SU-DHL-6 (cell line): ENCODE measurements at regions not wholly inside any gene's neighbourhood (a gene's known extent, or its start where the extent isn't known, plus 50 kb on each side); places are given as distances from the start of the nearest gene placed in this dataset.

ENCODE experiments used
- H2AFZ ChIP-seq: fragments of 200-600 bp; sonication (generic); 2 replicates; pipeline ENCODE4 v1.6.1; 2014; ENCODE audit warnings: low read depth, mild to moderate bottlenecking, moderate library complexity, mixed read lengths, antibody characterized with exemption, low read length; ENCODE audit not compliant: severe bottlenecking
- H3F3A ChIP-seq: fragments of 200-600 bp; shearing (Covaris generic); 2 replicates; pipeline ENCODE4 v1.6.0; 2016; ENCODE audit warnings: antibody characterized with exemption, mild to moderate bottlenecking; ENCODE audit not compliant: insufficient read depth
- H3K27ac ChIP-seq: fragments of 200-600 bp; sonication (generic); 2 replicates; pipeline ENCODE4 v1.5.1; 2016; ENCODE audit warnings: low read depth, mild to moderate bottlenecking, low read length, moderate library complexity, mixed read lengths
- H3K27me3 ChIP-seq: fragments of 200-600 bp; sonication (generic), shearing (Covaris generic); 2 replicates; pipeline ENCODE4 v1.6.0; 2014; ENCODE audit warnings: mild to moderate bottlenecking, low read length
- H3K36me3 ChIP-seq: fragments of 200-600 bp; sonication (generic); 2 replicates; pipeline ENCODE4 v1.6.1; 2014; ENCODE audit warnings: mild to moderate bottlenecking, low read length, mixed read lengths
- H3K4me2 ChIP-seq: fragments of 300-600, 200-600 bp; shearing (Covaris generic), sonication (generic); 2 replicates; pipeline ENCODE4 v1.6.0; 2014; ENCODE audit warnings: low read length, low read depth, mild to moderate bottlenecking; ENCODE audit not compliant: poor library complexity, severe bottlenecking
- H3K4me3 ChIP-seq: fragments of 200-600 bp; sonication (generic); 2 replicates; pipeline ENCODE4 v1.5.1; 2014; ENCODE audit warnings: antibody characterized with exemption, low read length, mild to moderate bottlenecking, mixed read lengths; ENCODE audit not compliant: insufficient read depth, poor library complexity, severe bottlenecking
- H3K79me2 ChIP-seq: fragments of 200-600 bp; sonication (generic); 2 replicates; pipeline ENCODE4 v1.6.1; 2014; ENCODE audit warnings: mild to moderate bottlenecking, low read length, moderate library complexity; ENCODE audit not compliant: insufficient read depth
- H3K9ac ChIP-seq: fragments of 200-600 bp; sonication (generic); 2 replicates; pipeline ENCODE4 v1.7.0; 2014; ENCODE audit warnings: mild to moderate bottlenecking, low read length
- H3K9me2 ChIP-seq: fragments of 200-600 bp; sonication (generic); replicated peaks from 2 replicates; pipeline ENCODE4 v1.6.1; 2014; ENCODE audit warnings: low read length; ENCODE audit not compliant: insufficient read depth
- H3K9me3 ChIP-seq: fragments of 200-600 bp; sonication (generic); 2 replicates; pipeline ENCODE4 v1.6.1; 2014; ENCODE audit warnings: low read length, mixed read lengths; ENCODE audit not compliant: insufficient read depth
- H4K20me1 ChIP-seq: fragments of 200-600 bp; sonication (generic); 2 replicates; pipeline ENCODE4 v1.6.1; 2014; ENCODE audit warnings: low read depth, mild to moderate bottlenecking, antibody characterized with exemption, low read length, moderate library complexity, mixed read lengths
- EZH2phosphoT487 ChIP-seq: fragments of 200-600 bp; sonication (generic), shearing (Covaris generic); conservative IDR thresholded peaks from 2 replicates; pipeline ENCODE4 v1.6.1; 2018; ENCODE audit warnings: mild to moderate bottlenecking, antibody characterized with exemption, low read length, moderate library complexity, mixed read lengths
- TF ChIP-seq, protein P1 (sequence below): fragments of 200-600 bp; sonication (generic); IDR thresholded peaks from one replicate; pipeline ENCODE4 v1.5.1; 2017; ENCODE audit warnings: antibody characterized with exemption, mild to moderate bottlenecking, low read length, moderate library complexity; ENCODE audit not compliant: insufficient read depth, poor library complexity, severe bottlenecking

GRCh38 chr13:34087791-34088190 lies 269.8 kb downstream of the RFC3 start:
- no peak overlapping the region for H3K9ac ChIP-seq
- TF ChIP-seq, protein P1, sequence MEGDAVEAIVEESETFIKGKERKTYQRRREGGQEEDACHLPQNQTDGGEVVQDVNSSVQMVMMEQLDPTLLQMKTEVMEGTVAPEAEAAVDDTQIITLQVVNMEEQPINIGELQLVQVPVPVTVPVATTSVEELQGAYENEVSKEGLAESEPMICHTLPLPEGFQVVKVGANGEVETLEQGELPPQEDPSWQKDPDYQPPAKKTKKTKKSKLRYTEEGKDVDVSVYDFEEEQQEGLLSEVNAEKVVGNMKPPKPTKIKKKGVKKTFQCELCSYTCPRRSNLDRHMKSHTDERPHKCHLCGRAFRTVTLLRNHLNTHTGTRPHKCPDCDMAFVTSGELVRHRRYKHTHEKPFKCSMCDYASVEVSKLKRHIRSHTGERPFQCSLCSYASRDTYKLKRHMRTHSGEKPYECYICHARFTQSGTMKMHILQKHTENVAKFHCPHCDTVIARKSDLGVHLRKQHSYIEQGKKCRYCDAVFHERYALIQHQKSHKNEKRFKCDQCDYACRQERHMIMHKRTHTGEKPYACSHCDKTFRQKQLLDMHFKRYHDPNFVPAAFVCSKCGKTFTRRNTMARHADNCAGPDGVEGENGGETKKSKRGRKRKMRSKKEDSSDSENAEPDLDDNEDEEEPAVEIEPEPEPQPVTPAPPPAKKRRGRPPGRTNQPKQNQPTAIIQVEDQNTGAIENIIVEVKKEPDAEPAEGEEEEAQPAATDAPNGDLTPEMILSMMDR, result no peak
- no peaks in the 10 kb centered on the region for H3K79me2 ChIP-seq
- no peaks in the 10 kb centered on the region for H4K20me1 ChIP-seq
- H2AFZ ChIP-seq, result no peak overlapping the region
- H3K27me3 ChIP-seq, result no peaks in the 10 kb centered on the region
- H3K4me3 ChIP-seq, result no peak overlapping the region
- no peaks in the 10 kb centered on the region for H3K9me2 ChIP-seq
- H3K4me2 ChIP-seq, result no peak overlapping the region
- no peak overlapping the region for H3K27ac ChIP-seq
- H3K36me3 ChIP-seq, result no peaks in the 10 kb centered on the region
- H3K9me3 ChIP-seq, result peaks cover 11% of the 10 kb centered on the region; the same call in 1 of the 2 replicates
- H3F3A ChIP-seq, result no peaks in the 10 kb centered on the region

- Histone ChIP-seq H3F3A (no peaks in the 10 kb centered on the region), H3K27me3 (no peaks in the 10 kb centered on the region), H3K36me3 (no peaks in the 10 kb centered on the region), H3K9ac (no peak overlapping the region), H3K9me3 (no peaks in the 10 kb centered on the region), H3K27ac (no peak overlapping the region), H3K4me2 (no peak overlapping the region), H3K4me3 (no peak overlapping the region), H2AFZ (no peak overlapping the region), H4K20me1 (no peaks in the 10 kb centered on the region), H3K9me2 (no peaks in the 10 kb centered on the region), H3K79me2 (no peaks in the 10 kb centered on the region)
- TF ChIP-seq, protein P1, result no peak
- TF ChIP-seq EZH2phosphoT487, result no peak
Measured at GRCh38 chr13:34103854-34104253, 285.9 kb downstream of the RFC3 start.

- Histone ChIP-seq H3K9me3 (no peaks in the 10 kb centered on the region), H3K4me3 (no peak overlapping the region), H3K4me2 (no peak overlapping the region), H3K36me3 (no peaks in the 10 kb centered on the region), H3K9ac (no peak overlapping the region), H3K27ac (no peak overlapping the region), H4K20me1 (no peaks in the 10 kb centered on the region), H3F3A (no peaks in the 10 kb centered on the region), H3K79me2 (no peaks in the 10 kb centered on the region), H2AFZ (no peak overlapping the region), H3K27me3 (no peaks in the 10 kb centered on the region), H3K9me2 (no peaks in the 10 kb centered on the region)
- TF ChIP-seq EZH2phosphoT487, result no peak
- TF ChIP-seq, protein P1, result no peak
Measured at GRCh38 chr13:34104853-34105252, 286.9 kb downstream of the RFC3 start.

DNA sequence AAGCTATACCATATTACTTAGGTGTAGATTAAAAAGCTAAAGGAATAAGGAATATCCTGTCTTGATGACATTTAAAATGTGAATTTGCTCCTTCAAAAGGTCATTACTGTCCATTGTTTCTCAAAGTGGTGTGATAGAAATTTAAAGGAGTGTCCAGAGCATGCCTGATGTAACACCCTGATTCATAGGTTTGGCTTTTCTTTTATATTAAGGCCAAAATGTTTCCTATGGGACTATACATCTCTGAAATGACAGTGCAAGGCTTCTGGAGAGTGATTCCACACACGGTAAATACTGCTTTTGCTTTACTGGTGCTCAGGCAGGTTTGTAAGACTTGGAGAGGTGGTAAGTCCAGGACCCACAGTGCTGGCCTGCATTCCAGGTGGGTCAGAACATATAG lies 289.9 kb downstream of the RFC3 start:
- Histone ChIP-seq H3K9me2 (no peaks in the 10 kb centered on the region), H2AFZ (no peak overlapping the region), H3K9me3 (no peaks in the 10 kb centered on the region), H4K20me1 (no peaks in the 10 kb centered on the region), H3K27ac (no peak overlapping the region), H3K36me3 (no peaks in the 10 kb centered on the region), H3K9ac (no peak overlapping the region), H3K27me3 (no peaks in the 10 kb centered on the region), H3K79me2 (no peaks in the 10 kb centered on the region), H3K4me3 (no peak overlapping the region), H3F3A (no peaks in the 10 kb centered on the region), H3K4me2 (no peak overlapping the region)
- no peak for TF ChIP-seq EZH2phosphoT487
- TF ChIP-seq, protein P1, result no peak
